C1 segment of cervical spinal cord (tissue), 14 donors: ENCODE measurements at regions not wholly inside any gene's neighbourhood (a gene's known extent, or its start where the extent isn't known, plus 50 kb on each side); places are given as distances from the start of the nearest gene placed in this dataset.
"Not testable (repeated sequence)": the region's sequence is repeated elsewhere in the genome, so short reads cannot be mapped to it uniquely, and the experiment has no call there.

Source experiments
- DNase-seq, 14 donors: peaks; one replicate each; lab custom pipeline; 2025; lab: John Stamatoyannopoulos, UW

GRCh38 chr20:29881107-29881506, 1376.4 kb upstream of the DEFB115 start:
- DNase-seq: not testable (repeated sequence)

- DNase-seq: not testable (repeated sequence)
Observed at GRCh38 chr20:29883514-29884219, 1373.8 kb upstream of the DEFB115 start.

GRCh38 chr20:29884322-29884721, 1373.1 kb upstream of the DEFB115 start:
- not testable (repeated sequence) for DNase-seq

GRCh38 chr20:29885282-29886185, 1371.9 kb upstream of the DEFB115 start:
- not testable (repeated sequence) for DNase-seq

GRCh38 chr20:29891555-29891954, 1365.9 kb upstream of the DEFB115 start:
- DNase-seq: not testable (repeated sequence)
